Lower leg skin (tissue), 4 donors: ENCODE measurements at regions not wholly inside any gene's neighbourhood (a gene's known extent, or its start where the extent isn't known, plus 50 kb on each side); places are given as distances from the start of the nearest gene placed in this dataset.
"Not testable (repeated sequence)": the region's sequence is repeated elsewhere in the genome, so short reads cannot be mapped to it uniquely, and the experiment has no call there.

Source experiments
- DNase-seq, 2 donors: peaks; one replicate each; pipeline ENCODE4 v3.0.0-alpha.2; 2019; ENCODE audit warnings: low spot score in 2 of 2
- H3K4me3 ChIP-seq: fragments of 200-600 bp; sonication (generic); 2 replicates; pipeline ENCODE4 v1.5.1; 2017; ENCODE audit warnings: mild to moderate bottlenecking, low read depth; ENCODE audit not compliant: poor library complexity, severe bottlenecking
- CTCF ChIP-seq, 3 donors: fragments of 450-650 bp; IDR thresholded peaks; one replicate each; pipeline ENCODE4 v1.5.1; 2016; ENCODE audit warnings: antibody characterized with exemption in 3 of 3, mild to moderate bottlenecking in 3 of 3, moderate library complexity in 2 of 3
- POLR2A ChIP-seq, 2 donors: fragments of 450-650 bp; IDR thresholded peaks; one replicate each; pipeline ENCODE4 v1.6.1; 2016 to 2017; ENCODE audit warnings: antibody characterized with exemption in 2 of 2, mild to moderate bottlenecking in 1 of 2, moderate library complexity in 1 of 2
- WGBS, 2 donors: methylation state at CpG; one replicate each; pipeline ENCODE4 v1.1.5; 2018; 5-methylcytosine and 5-hydroxymethylcytosine counted together
- intact Hi-C: fragments of 100-400 bp; cut with DNase I; formaldehyde crosslinking; loops from one replicate; pipeline ENCODE4 v1.15.0; 2023; ENCODE audit warnings: low total_unique reads

GRCh38 chr2:43005975-43006833 is 213.8 kb upstream of the HAAO start:
- WGBS, 2 donors, result 66 to 83% methylated on average over 13 of the region's 13 CpGs
- intact Hi-C loops, result no loop called here
- TF ChIP-seq POLR2A (IDR thresholded peaks at IDR 0.05), result no peak
- TF ChIP-seq CTCF (IDR thresholded peaks at IDR 0.05), result no peak
- no peak overlapping the region for H3K4me3 ChIP-seq
- peak in 1 of 2 donors; percentile 83 for DNase-seq

GRCh38 chr2:43005245-43005974 is 213.0 kb upstream of the HAAO start:
- H3K4me3 ChIP-seq, result no peak overlapping the region
- TF ChIP-seq CTCF (IDR thresholded peaks at IDR 0.05) (no peak), POLR2A (IDR thresholded peaks at IDR 0.05) (no peak)
- DNase-seq, result peak in 1 of 2 donors; percentile 82
- 73 to 76% methylated on average over 15 of the region's 15 CpGs for WGBS, 2 donors
- intact Hi-C loops, result no loop called here

GRCh38 chr2:43004879-43005244 is 212.5 kb upstream of the HAAO start:
- WGBS, 2 donors, result 67 to 70% methylated on average over 5 of the region's 5 CpGs

GRCh38 chr2:43004126-43004865 is 211.9 kb upstream of the HAAO start:
- WGBS, 2 donors, result 89 to 94% methylated on average over 11 of the region's 11 CpGs
- intact Hi-C loops, H3K4me3 ChIP-seq: not testable (repeated sequence)
- DNase-seq, result peak in 1 of 2 donors; percentile 62

More at GRCh38 chr2:43004879-43005244, 212.5 kb upstream of the HAAO start:
- TF ChIP-seq CTCF (IDR thresholded peaks at IDR 0.05) (no peak), POLR2A (IDR thresholded peaks at IDR 0.05) (no peak)
- no peak overlapping the region for H3K4me3 ChIP-seq
- intact Hi-C loops, result no loop called here
- DNase-seq, result no peak

GRCh38 chr2:43003702-43004101 is 211.3 kb upstream of the HAAO start:
- intact Hi-C loops, result no loop called here
- peak in 1 of 2 donors; percentile 32 for DNase-seq
- no peak overlapping the region for H3K4me3 ChIP-seq
- TF ChIP-seq CTCF (IDR thresholded peaks at IDR 0.05), result no peak
- TF ChIP-seq POLR2A (IDR thresholded peaks at IDR 0.05), result no peak
- WGBS, 2 donors, result 62 to 68% methylated on average over 2 of the region's 2 CpGs
